Ramos (cell line): ENCODE measurements at regions not wholly inside any gene's neighbourhood (a gene's known extent, or its start where the extent isn't known, plus 50 kb on each side); places are given as distances from the start of the nearest gene placed in this dataset.
"Not testable (repeated sequence)": the region's sequence is repeated elsewhere in the genome, so short reads cannot be mapped to it uniquely, and the experiment has no call there.

Source experiments
- in situ Hi-C: fragments of 300-500 bp; cut with MboI; formaldehyde crosslinking; loops from one replicate; pipeline ENCODE4 v1.14.3; 2022; ENCODE audit warnings: low sequenced_read_pairs; ENCODE audit not compliant: unreplicated experiment

DNA sequence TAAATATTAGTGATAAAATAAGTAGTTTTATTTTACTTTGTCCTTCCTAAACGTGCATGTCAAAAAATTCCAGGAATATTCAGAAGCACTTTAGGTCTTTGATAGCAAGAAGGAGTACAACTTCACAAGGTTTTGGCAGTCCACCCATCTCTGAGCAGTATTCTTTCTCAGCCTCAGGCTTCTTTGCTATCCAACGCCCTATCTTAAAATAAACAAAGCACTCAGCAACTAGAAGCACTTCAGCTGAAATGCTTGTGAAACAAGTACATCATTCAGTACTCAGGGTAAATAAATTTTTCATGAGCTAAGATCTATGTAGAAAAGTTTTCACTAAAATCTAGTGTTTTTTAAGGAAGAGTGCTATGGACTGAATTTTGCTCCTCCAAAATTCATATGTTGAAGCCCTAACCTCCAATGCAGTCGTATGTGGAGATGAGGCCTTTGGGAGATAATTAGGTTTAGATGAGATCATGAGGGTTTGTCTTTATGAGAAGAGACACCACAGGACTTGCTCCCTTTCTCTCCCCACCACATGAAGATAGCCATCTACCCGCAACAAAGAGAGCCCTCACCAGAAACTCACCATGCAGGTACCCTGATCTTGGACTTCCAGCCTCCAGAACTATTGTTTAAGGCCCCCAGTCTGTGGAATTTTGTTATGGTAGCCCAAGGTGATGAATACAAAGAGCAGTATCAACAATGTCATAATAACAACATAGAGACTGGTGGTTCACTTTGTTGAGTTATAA is 539.1 kb downstream of the TFAP2A start:
- in situ Hi-C loops = no loop called here

GRCh38 chr6:9862603-9863167 is 552.2 kb downstream of the TFAP2A start:
- in situ Hi-C loops = no loop called here

- in situ Hi-C loops = no loop called here
Observed at GRCh38 chr6:9851541-9852380, 563.1 kb downstream of the TFAP2A start.

- in situ Hi-C loops = no loop called here
Observed at GRCh38 chr6:9851006-9851405, 563.9 kb downstream of the TFAP2A start.

GRCh38 chr6:9848094-9848493 is 566.8 kb downstream of the TFAP2A start:
- in situ Hi-C loops = no loop called here

DNA sequence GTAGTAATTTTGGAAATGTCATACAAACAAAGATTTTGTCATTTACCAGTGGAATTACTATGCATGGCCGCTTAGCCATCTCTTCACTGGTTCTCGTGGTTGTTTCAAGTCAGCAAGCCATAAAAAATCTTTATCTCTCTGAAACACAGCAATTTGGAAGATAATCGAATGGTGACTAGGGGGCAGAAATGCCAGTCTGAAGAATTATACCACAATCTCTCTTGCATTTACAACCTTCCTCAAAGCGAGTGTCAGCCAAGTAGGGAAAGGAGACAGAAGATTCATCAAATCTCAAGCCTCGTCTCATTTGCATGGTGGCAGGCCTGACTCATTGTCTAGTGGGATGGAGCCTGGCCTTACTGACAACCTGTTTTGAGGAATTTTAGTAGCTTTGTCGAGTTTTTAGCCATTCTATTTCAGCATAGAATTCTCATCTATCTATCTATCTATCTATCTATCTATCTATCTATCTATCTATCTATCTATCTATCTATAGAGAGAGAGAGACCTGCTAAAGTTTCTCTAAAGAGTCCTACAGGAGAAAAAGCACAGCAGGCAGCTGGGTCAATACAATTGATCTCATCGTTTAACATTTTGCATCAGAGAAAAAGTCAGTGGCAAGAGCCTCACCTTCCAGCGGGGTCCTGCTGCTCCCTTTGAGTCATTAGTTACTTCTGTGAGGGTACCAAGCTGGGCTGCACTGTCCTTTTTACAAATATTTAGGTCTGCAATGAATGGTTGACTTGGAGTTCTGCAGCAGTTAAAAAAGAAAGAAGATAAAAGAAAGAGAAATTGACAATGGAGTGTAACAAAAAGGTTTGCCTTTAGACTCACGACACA is 572.8 kb downstream of the TFAP2A start:
- in situ Hi-C loops = no loop called here

DNA sequence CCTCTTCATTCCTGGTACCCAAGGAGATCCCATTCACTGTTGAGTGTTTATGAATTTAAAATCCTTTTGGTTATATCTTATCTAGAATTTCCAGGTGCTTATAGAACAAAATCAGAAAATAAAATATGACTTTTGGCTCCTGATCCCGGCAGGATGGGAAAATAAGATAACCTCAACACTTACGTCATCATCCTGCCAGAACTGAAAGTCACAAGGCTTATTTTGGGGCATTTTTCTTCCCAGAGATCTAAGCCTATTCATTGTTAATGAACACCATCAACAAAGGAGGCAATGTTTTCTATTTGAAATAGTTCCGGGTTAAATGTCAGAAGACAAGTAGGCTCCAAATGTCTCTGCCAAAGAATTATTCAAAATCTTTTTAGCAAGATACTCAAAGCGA is 580.6 kb downstream of the TFAP2A start:
- in situ Hi-C loops = no loop called here

DNA sequence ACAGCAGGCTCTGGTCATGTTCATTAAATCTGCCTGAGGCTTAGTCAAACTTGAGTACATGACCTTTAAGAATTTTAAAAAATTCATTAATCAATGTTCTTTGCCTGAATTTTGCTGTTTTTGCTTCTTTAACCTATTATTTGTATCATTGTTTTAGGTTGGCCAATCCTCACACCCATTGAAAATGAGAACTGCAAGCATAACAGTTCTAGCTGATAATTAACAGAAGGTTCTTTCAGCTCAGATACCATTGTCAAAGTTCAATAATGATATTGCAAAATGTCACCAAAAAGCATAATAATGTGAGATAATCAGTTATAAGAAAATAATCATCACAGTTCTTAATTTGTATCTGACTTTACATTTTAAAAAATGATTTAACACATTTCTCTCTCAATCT is 583.1 kb downstream of the TFAP2A start:
- in situ Hi-C loops = no loop called here

DNA sequence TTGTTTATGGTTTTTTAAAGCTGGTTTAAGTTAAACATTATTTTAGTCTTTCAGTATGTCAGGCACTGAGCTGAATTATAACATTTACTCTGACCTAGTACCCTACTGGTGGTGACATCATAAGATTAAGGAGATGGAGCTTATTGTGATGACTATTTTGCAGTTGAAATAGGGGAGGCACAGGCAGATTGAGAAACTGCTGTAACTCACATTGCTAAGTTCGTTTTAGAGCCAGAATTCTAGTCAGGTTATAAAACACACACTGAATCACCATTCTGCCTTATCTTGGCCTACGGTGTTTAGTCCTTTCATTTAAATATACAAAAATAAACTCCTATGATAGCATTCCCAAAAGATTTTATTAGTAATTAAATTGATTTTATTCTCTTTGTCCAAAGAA is 584.1 kb downstream of the TFAP2A start:
- in situ Hi-C loops = no loop called here

- in situ Hi-C loops = no loop called here
Observed at GRCh38 chr6:9825526-9825925, 589.3 kb downstream of the TFAP2A start.

DNA sequence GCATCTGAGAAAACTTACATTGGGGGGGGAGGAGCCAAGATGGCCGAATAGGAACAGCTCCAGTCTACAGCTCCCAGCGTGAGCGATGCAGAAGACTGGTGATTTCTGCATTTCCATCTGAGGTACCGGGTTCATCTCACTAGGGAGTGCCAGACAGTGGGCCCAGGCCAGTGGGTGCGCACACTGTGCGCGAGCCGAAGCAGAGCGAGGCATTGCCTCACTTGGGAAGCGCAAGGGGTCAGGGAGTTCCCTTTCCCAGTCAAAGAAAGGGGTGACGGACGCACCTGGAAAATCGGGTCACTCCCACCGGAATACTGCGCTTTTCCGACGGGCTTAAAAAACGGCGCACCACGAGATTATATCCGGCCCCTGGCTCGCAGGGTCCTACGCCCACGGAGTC is 604.1 kb downstream of the TFAP2A start:
- in situ Hi-C loops = not testable (repeated sequence)

DNA sequence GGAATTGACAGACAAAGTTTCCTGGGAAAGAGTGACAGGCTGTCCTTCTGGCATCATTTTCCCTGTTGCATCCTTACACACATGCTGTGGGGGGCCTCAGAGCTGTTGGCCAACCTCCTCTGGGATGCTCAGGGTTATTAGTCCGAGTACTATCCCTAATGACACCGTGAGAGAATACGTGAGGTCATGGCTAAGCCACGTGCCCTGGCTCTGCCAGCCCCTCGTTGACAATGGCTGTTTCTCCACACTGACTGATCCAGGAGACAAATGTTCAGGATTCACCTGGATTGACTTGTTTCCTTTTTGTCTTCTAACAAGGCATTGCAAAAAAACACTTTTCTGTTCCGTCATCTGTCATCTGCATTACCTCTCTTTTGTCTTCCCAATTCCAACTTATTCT is 604.6 kb downstream of the TFAP2A start:
- in situ Hi-C loops = no loop called here

- in situ Hi-C loops = no loop called here
Observed at GRCh38 chr6:9806195-9806594, 608.7 kb downstream of the TFAP2A start.

GRCh38 chr6:9801249-9801754 is 613.6 kb downstream of the TFAP2A start:
- in situ Hi-C loops = no loop called here

- in situ Hi-C loops = no loop called here
Observed at GRCh38 chr6:9799582-9799981, 615.3 kb downstream of the TFAP2A start.

GRCh38 chr6:9796827-9797226 is 618.0 kb downstream of the TFAP2A start:
- in situ Hi-C loops = no loop called here

- in situ Hi-C loops = no loop called here
Observed at GRCh38 chr6:9795880-9796279, 619.0 kb downstream of the TFAP2A start.

GRCh38 chr6:9789201-9789600 is 625.7 kb downstream of the TFAP2A start:
- in situ Hi-C loops = no loop called here

DNA sequence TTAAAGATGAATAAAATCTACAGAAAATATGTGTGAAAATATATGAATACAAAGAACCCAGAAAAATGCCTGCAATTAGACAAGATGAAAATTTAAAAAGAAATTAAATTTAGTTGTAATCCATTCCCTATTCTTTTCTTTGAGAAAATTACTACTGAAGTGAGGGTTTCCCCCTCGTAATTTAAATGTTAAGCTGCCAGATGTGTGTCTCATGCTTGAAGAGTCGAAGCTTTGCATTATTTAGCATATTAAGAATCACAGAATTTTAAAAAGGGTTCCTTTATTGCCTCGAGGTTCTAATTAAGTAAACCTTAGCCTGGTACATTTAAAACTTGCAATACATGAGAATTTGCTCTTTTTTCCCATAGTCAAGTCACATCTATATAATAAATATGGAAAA is 630.1 kb downstream of the TFAP2A start:
- in situ Hi-C loops = no loop called here

GRCh38 chr6:9783567-9783966 is 631.3 kb downstream of the TFAP2A start:
- in situ Hi-C loops = no loop called here
